H1 (cell line): ENCODE measurements at regions not wholly inside any gene's neighbourhood (a gene's known extent, or its start where the extent isn't known, plus 50 kb on each side); places are given as distances from the start of the nearest gene placed in this dataset.

ENCODE experiments used
- BCL11A ChIP-seq, 2 experiments: IDR thresholded peaks; one replicate each; pipeline ENCODE4 v1.6.1; 2011; ENCODE audit warnings: low read depth in 2 of 2, low read length in 2 of 2, mild to moderate bottlenecking in 2 of 2
- CBX5 ChIP-seq: fragments of 300-800, 300-1000 bp; sonication (generic); IDR thresholded peaks from 2 replicates; pipeline ENCODE4 v1.7.1; 2016; ENCODE audit warnings: antibody characterized with exemption, low read length, low read depth
- CHD2 ChIP-seq: IDR thresholded peaks from 2 replicates; pipeline ENCODE4 v1.6.1; 2012; ENCODE audit warnings: low read length, improper control_type of control experiment
- EZH2 ChIP-seq: fragments of 200-600 bp; sonication (generic); IDR thresholded peaks from 2 replicates; pipeline ENCODE4 v1.7.1; 2012; ENCODE audit warnings: low read depth, mild to moderate bottlenecking, moderate library complexity, low read length, inconsistent platforms; ENCODE audit not compliant: severe bottlenecking
- KDM5A ChIP-seq: fragments of 200-600 bp; IDR thresholded peaks from 2 replicates; pipeline ENCODE4 v1.7.1; 2012; ENCODE audit warnings: mild to moderate bottlenecking, low read length, inconsistent platforms, mixed read lengths
- PHF8 ChIP-seq: fragments of 200-600 bp; sonication (generic); conservative IDR thresholded peaks from 2 replicates; pipeline ENCODE4 v1.7.1; 2012; ENCODE audit warnings: low read depth, mild to moderate bottlenecking, inconsistent platforms, low read length, moderate library complexity
- POLR2A ChIP-seq, 2 experiments: IDR thresholded peaks; 1 replicate in 1 of 2; 2 replicates in 1 of 2; pipeline ENCODE4 v1.6.1; 2011; ENCODE audit warnings: low read depth in 2 of 2, low read length in 2 of 2, mild to moderate bottlenecking in 2 of 2; ENCODE audit errors: control extremely low read depth in 1 of 2
- TAF1 ChIP-seq: IDR thresholded peaks from 2 replicates; pipeline ENCODE4 v1.6.1; 2011; ENCODE audit warnings: mild to moderate bottlenecking, low read depth, low read length
- TCF12 ChIP-seq: IDR thresholded peaks from 2 replicates; pipeline ENCODE4 v1.6.1; 2011; ENCODE audit warnings: low read depth, mild to moderate bottlenecking, low read length
- TF ChIP-seq, protein P1 (sequence below), 3 experiments: IDR thresholded peaks; 1 replicate in 2 of 3; 2 replicates in 1 of 3; pipeline versions ENCODE4 v1.5.1 to v1.6.1; 2011; ENCODE audit warnings: low read length in 3 of 3, mild to moderate bottlenecking in 3 of 3, inconsistent platforms in 2 of 3, low read depth in 1 of 3, moderate library complexity in 1 of 3; ENCODE audit not compliant: insufficient read depth in 1 of 3; ENCODE audit errors: control extremely low read depth in 1 of 3

DNA sequence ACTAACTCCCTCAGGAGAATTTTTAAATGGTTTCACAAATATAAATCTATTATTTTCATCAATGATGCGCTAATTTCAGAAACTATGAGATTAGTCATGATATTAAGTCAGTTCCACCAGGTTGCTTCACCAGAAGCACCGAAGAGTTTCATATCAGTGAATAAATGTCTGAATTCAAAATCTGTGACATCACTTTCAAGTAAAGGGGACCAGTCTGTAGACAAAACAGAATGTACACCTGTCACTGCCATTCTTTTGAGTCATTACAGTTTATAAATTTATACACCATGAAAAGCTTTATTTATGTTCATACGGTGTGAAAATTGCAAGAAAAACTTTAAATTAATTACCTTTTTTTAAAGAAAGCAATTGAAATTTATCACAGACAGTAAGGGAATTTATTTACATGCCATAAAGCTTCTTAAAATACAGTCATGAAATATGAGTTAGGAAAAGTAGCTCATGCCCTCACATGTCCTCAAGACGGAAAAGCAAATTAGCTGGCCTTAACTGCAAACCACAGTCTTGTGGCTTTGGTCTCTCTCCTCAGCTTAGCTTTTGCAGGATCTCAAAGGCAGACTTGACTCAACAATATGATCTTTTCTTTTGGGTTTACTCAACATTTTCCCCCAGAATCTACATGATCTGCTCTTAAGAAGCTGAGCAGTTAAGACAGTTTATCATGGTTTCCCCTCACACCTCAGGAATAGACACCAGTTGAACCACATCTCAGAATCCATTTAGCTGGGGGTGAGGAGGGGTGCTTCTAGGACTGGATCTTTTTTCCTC is 177.7 kb upstream of the MCHR2 start:
- TF ChIP-seq, protein P1, sequence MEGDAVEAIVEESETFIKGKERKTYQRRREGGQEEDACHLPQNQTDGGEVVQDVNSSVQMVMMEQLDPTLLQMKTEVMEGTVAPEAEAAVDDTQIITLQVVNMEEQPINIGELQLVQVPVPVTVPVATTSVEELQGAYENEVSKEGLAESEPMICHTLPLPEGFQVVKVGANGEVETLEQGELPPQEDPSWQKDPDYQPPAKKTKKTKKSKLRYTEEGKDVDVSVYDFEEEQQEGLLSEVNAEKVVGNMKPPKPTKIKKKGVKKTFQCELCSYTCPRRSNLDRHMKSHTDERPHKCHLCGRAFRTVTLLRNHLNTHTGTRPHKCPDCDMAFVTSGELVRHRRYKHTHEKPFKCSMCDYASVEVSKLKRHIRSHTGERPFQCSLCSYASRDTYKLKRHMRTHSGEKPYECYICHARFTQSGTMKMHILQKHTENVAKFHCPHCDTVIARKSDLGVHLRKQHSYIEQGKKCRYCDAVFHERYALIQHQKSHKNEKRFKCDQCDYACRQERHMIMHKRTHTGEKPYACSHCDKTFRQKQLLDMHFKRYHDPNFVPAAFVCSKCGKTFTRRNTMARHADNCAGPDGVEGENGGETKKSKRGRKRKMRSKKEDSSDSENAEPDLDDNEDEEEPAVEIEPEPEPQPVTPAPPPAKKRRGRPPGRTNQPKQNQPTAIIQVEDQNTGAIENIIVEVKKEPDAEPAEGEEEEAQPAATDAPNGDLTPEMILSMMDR (IDR thresholded peaks at IDR 0.05; ENCODE audit: control extremely low read depth in 1 of 3, insufficient read depth in 1 of 3, low read depth in 1 of 3, low read length in 3 of 3): no peak
- no peak for TF ChIP-seq TAF1
- TF ChIP-seq TCF12: no peak
- no peak for TF ChIP-seq CHD2
- no peak for TF ChIP-seq KDM5A
- no peak for TF ChIP-seq PHF8
- no peak for TF ChIP-seq CBX5
- no peak for TF ChIP-seq BCL11A (IDR thresholded peaks at IDR 0.05; ENCODE audit: low read depth in 2 of 2, low read length in 2 of 2)
- TF ChIP-seq EZH2: no peak
- peak in 1 of 2 experiments; percentile 38; a peak in 1 of 3 replicates for TF ChIP-seq POLR2A (IDR thresholded peaks at IDR 0.05; ENCODE audit: control extremely low read depth in 1 of 2, low read depth in 2 of 2, low read length in 2 of 2)
